ENCODE measurements at regions not wholly inside any gene's neighbourhood (a gene's known extent, or its start where the extent isn't known, plus 50 kb on each side); places are given as distances from the start of the nearest gene placed in this dataset.

- TF ChIP-seq CTCF (IDR thresholded peaks at IDR 0.05; ENCODE audit: insufficient read depth, low read depth, low read length) (no peak), EZH2 (IDR thresholded peaks at IDR 0.05; ENCODE audit: insufficient read depth, low read length) (no peak)
Observed at GRCh38 chr18:37948471-37948870, 382.9 kb upstream of the CELF4 start.
